ENCODE measurements at regions not wholly inside any gene's neighbourhood (a gene's known extent, or its start where the extent isn't known, plus 50 kb on each side); places are given as distances from the start of the nearest gene placed in this dataset.

- H3K4me3 Mint-ChIP-seq, result no peak overlapping the region
- no peak for TF ChIP-seq CTCF (conservative IDR thresholded peaks at IDR 0.05)
- H3K18ac ChIP-seq (ENCODE audit: insufficient read length, low read depth, low read length), result no peak overlapping the region
- H2BK12ac ChIP-seq (ENCODE audit: insufficient read length, low read depth, low read length), result no peak overlapping the region
- H2BK15ac ChIP-seq (ENCODE audit: low read depth, low read length), result no peak overlapping the region
- H3K27ac Mint-ChIP-seq, result no peak overlapping the region
- H2AK5ac ChIP-seq (ENCODE audit: insufficient read length, low read length), result no peak overlapping the region
- no peak overlapping the region for H2AFZ ChIP-seq (ENCODE audit: low read length)
- H2BK120ac ChIP-seq (ENCODE audit: low read depth, low read length, poor library complexity, severe bottlenecking), result no peak overlapping the region
- H3K27me3 ChIP-seq (ENCODE audit: insufficient read depth, low read length), result no peaks in the 10 kb centered on the region
- no peak overlapping the region for H4K5ac ChIP-seq (ENCODE audit: insufficient read length, low read depth, low read length)
- H3K23me2 ChIP-seq (ENCODE audit: insufficient read length, low read depth, low read length, poor library complexity, severe bottlenecking), result no peaks in the 10 kb centered on the region
- H3K9me3 ChIP-seq (ENCODE audit: control insufficient read depth, low read depth, low read length), result no peaks in the 10 kb centered on the region
- no peaks in the 10 kb centered on the region for H3K79me2 ChIP-seq (ENCODE audit: insufficient read depth, low read length)
- no peak overlapping the region for H3K4ac ChIP-seq (ENCODE audit: low read depth, low read length)
- H3K27ac ChIP-seq (ENCODE audit: insufficient read length, low read depth, low read length), result no peak overlapping the region
- no peak overlapping the region for H3K23ac ChIP-seq (ENCODE audit: insufficient read length, low read depth, low read length)
- no peaks in the 10 kb centered on the region for H3K79me1 ChIP-seq (ENCODE audit: insufficient read depth, low read depth, low read length, poor library complexity, severe bottlenecking)
- no peak overlapping the region for H3T11ph ChIP-seq (ENCODE audit: low read length)
- no peak overlapping the region for H3K4me2 ChIP-seq (ENCODE audit: insufficient read depth, insufficient read length, low read length)
- H3K4me1 Mint-ChIP-seq, result no peaks in the 10 kb centered on the region
- H3K56ac ChIP-seq (ENCODE audit: insufficient read length, low read depth, low read length), result no peak overlapping the region
- no peaks in the 10 kb centered on the region for H3K36me3 Mint-ChIP-seq (ENCODE audit: insufficient read depth in 1 of 3, low read depth in 3 of 3)
- H4K8ac ChIP-seq (replicated peaks; ENCODE audit: insufficient read length, low read depth, low read length), result no peak overlapping the region
- no peaks in the 10 kb centered on the region for H3K4me1 ChIP-seq (ENCODE audit: insufficient read depth, low read length)
- H3K9me3 Mint-ChIP-seq, result no peaks in the 10 kb centered on the region; a peak in 1 of 5 replicates
- no peak overlapping the region for H2BK20ac ChIP-seq (ENCODE audit: low read depth, low read length, poor library complexity, severe bottlenecking)
- no peaks in the 10 kb centered on the region for H4K20me1 ChIP-seq (ENCODE audit: control insufficient read depth, insufficient read depth, insufficient read length)
- no peak overlapping the region for H2BK5ac ChIP-seq (ENCODE audit: insufficient read length, low read length)
- no peak overlapping the region for H4K91ac ChIP-seq (ENCODE audit: insufficient read length, low read depth, low read length)
- H3K14ac ChIP-seq (ENCODE audit: insufficient read depth, low read length), result no peak overlapping the region
- no peak for DNase-seq
- no CpG with 5 or more reads among the region's 6 CpGs for whole genome bisulfite sequencing (ENCODE audit: extremely low coverage, insufficient read length, low lambda C conversion rate)
- no peaks in the 10 kb centered on the region for H3K27me3 Mint-ChIP-seq (ENCODE audit: low read depth)
- H3K9ac ChIP-seq (ENCODE audit: extremely low read depth, insufficient read length, low read length), result no peak overlapping the region
Observed at GRCh38 chr16:79891458-79891857, 290.9 kb upstream of the MAF start.

Data from H9 (cell line).